ENCODE measurements at regions not wholly inside any gene's neighbourhood (a gene's known extent, or its start where the extent isn't known, plus 50 kb on each side); places are given as distances from the start of the nearest gene placed in this dataset.

GRCh38 chr1:58352476-58353092 is 193.9 kb downstream of the OMA1 start:
- TF ChIP-seq, protein P1, sequence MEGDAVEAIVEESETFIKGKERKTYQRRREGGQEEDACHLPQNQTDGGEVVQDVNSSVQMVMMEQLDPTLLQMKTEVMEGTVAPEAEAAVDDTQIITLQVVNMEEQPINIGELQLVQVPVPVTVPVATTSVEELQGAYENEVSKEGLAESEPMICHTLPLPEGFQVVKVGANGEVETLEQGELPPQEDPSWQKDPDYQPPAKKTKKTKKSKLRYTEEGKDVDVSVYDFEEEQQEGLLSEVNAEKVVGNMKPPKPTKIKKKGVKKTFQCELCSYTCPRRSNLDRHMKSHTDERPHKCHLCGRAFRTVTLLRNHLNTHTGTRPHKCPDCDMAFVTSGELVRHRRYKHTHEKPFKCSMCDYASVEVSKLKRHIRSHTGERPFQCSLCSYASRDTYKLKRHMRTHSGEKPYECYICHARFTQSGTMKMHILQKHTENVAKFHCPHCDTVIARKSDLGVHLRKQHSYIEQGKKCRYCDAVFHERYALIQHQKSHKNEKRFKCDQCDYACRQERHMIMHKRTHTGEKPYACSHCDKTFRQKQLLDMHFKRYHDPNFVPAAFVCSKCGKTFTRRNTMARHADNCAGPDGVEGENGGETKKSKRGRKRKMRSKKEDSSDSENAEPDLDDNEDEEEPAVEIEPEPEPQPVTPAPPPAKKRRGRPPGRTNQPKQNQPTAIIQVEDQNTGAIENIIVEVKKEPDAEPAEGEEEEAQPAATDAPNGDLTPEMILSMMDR (conservative IDR thresholded peaks at IDR 0.05), result no peak
- TF ChIP-seq EZH2 (IDR thresholded peaks at IDR 0.05; ENCODE audit: low read depth), result no peak

Data from PC-9 (cell line).